Liver (tissue), 2 donors: ENCODE measurements at regions not wholly inside any gene's neighbourhood (a gene's known extent, or its start where the extent isn't known, plus 50 kb on each side); places are given as distances from the start of the nearest gene placed in this dataset.
A peak's percentile ranks its signal among the peaks of the same experiment; 100 is the strongest.

Source experiments
- RXRA ChIP-seq, 2 donors: IDR thresholded peaks; 2 replicates each; pipeline ENCODE4 v1.6.1; 2017 to 2018; ENCODE audit warnings: antibody characterized with exemption in 2 of 2, mild to moderate bottlenecking in 1 of 2
- donor health status: healthy.

DNA sequence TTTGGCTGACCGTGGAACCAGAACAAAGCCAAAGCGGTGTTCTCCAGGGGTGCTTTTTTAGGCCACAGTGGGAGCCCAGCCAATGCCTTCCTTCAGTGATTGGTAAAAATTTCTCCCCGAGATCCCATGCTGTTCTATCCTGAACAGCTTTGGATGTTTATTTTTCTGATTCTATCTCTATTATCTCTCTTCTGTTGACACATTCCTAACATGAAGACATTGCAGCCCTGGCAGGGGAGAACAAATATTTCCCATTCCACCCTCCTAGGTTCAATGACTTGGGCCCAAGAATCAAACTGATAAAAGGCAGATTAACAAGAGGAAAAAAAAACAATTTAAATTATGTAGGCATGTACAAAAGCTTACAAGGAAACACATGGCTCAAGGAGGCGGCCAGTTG, 162.7 kb downstream of the PFKFB3 start (continued):
- TF ChIP-seq RXRA (IDR thresholded peaks at IDR 0.05) = peak; percentile 18 to 89
